ENCODE measurements at regions not wholly inside any gene's neighbourhood (a gene's known extent, or its start where the extent isn't known, plus 50 kb on each side); places are given as distances from the start of the nearest gene placed in this dataset.

DNA sequence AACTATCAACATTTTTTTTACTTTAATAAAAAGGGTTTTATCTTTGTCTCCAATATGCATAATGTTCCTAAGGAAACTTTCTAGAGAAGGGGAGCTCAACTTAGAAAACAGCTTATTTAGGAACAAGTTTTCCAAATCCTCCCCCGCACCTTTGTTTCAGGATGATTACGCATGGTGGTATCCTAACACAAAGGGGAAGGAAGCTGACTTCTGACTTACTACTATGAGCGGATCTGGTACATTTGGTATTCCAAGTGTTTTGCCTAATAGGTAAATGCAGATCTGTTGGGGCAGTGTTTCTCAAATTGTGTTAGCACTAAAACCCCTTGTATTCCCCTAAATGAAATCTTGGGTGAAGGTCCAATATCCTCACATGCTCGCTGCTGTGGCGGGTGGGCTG, 229.3 kb upstream of the KLF14 start:
- no peak for TF ChIP-seq CTCF (IDR thresholded peaks at IDR 0.05)
- no peaks in the 10 kb centered on the region for H3K9me3 ChIP-seq
- peaks cover 29 to 31% of the 10 kb centered on the region in 2 donors for H3K4me1 ChIP-seq (ENCODE audit: control insufficient read depth in 1 of 2, low read depth in 2 of 2)
- ATAC-seq (ENCODE audit: insufficient number of reproducible peaks, low FRiP score, low read depth) = no peak
- H3K4me3 ChIP-seq = no peak overlapping the region
- no peak for DNase-seq (ENCODE audit: low spot score)
- H3K27me3 ChIP-seq (replicated peaks; ENCODE audit: insufficient read depth) = no peaks in the 10 kb centered on the region
- peaks cover 8% of the 10 kb centered on the region for H3K36me3 ChIP-seq
- no peak overlapping the region for H3K27ac ChIP-seq

- H3K27ac ChIP-seq = no peak overlapping the region
- DNase-seq (ENCODE audit: low spot score) = no peak
- H3K4me1 ChIP-seq (ENCODE audit: control insufficient read depth in 1 of 2, low read depth in 2 of 2) = peaks cover 34 to 37% of the 10 kb centered on the region in 2 donors
- no peak for TF ChIP-seq CTCF (IDR thresholded peaks at IDR 0.05)
- peaks cover 8% of the 10 kb centered on the region for H3K36me3 ChIP-seq
- H3K27me3 ChIP-seq (replicated peaks; ENCODE audit: insufficient read depth) = no peaks in the 10 kb centered on the region
- no peak for ATAC-seq (ENCODE audit: insufficient number of reproducible peaks, low FRiP score, low read depth)
- no peak overlapping the region for H3K4me3 ChIP-seq
- H3K9me3 ChIP-seq = no peaks in the 10 kb centered on the region
These were observed 231.5 kb upstream of the KLF14 start for GRCh38 chr7:130965515-130965914.

- no peak for ATAC-seq (ENCODE audit: insufficient number of reproducible peaks, low FRiP score, low read depth)
- Histone ChIP-seq H3K4me3 (no peak overlapping the region), H3K27ac (no peak overlapping the region), H3K27me3 (replicated peaks; ENCODE audit: insufficient read depth) (no peaks in the 10 kb centered on the region), H3K36me3 (peaks cover 8% of the 10 kb centered on the region), H3K4me1 (ENCODE audit: control insufficient read depth in 1 of 2, low read depth in 2 of 2) (peaks cover 33 to 39% of the 10 kb centered on the region in 2 donors), H3K9me3 (no peaks in the 10 kb centered on the region)
- TF ChIP-seq CTCF (IDR thresholded peaks at IDR 0.05) = no peak
- DNase-seq (ENCODE audit: low spot score) = no peak
These were observed 232.4 kb upstream of the KLF14 start for GRCh38 chr7:130966246-130967009.

- no peak for TF ChIP-seq CTCF (IDR thresholded peaks at IDR 0.05)
- Histone ChIP-seq H3K27me3 (replicated peaks; ENCODE audit: insufficient read depth) (no peaks in the 10 kb centered on the region), H3K4me1 (ENCODE audit: control insufficient read depth in 1 of 2, low read depth in 2 of 2) (peaks cover 18 to 42% of the 10 kb centered on the region in 2 donors), H3K36me3 (peaks cover 11% of the 10 kb centered on the region), H3K4me3 (no peak overlapping the region), H3K9me3 (no peaks in the 10 kb centered on the region), H3K27ac (no peak overlapping the region)
- DNase-seq (ENCODE audit: low spot score) (no peak), ATAC-seq (ENCODE audit: insufficient number of reproducible peaks, low FRiP score, low read depth) (no peak)
These were observed 236.2 kb upstream of the KLF14 start for GRCh38 chr7:130970196-130970595.

DNA sequence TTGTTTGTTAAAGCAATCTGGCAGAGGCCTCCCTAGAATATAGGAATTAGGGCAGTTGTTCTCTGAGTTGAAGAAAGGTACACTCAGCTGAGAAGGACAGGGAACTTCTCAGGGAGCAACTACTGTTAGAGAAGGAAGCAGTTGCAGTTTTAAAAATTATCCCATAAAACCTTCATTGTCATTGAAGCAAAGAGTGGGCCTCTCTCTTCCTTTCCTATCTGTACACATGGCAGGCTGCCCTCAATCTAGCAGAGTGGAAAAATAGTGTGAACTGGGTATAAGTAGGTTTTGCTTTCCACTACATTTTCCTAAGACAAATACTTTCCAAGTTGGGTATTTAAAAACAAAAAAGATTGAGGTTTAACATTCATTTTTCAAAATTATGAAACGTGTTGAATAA, 236.7 kb upstream of the KLF14 start:
- no peaks in the 10 kb centered on the region for H3K27me3 ChIP-seq (replicated peaks; ENCODE audit: insufficient read depth)
- no peak overlapping the region for H3K27ac ChIP-seq
- no peaks in the 10 kb centered on the region for H3K9me3 ChIP-seq
- no peak for ATAC-seq (ENCODE audit: insufficient number of reproducible peaks, low FRiP score, low read depth)
- no peak overlapping the region for H3K4me3 ChIP-seq
- no peak for DNase-seq (ENCODE audit: low spot score)
- H3K36me3 ChIP-seq = peaks cover 11% of the 10 kb centered on the region
- peaks cover 18 to 45% of the 10 kb centered on the region in 2 donors for H3K4me1 ChIP-seq (ENCODE audit: control insufficient read depth in 1 of 2, low read depth in 2 of 2)
- no peak for TF ChIP-seq CTCF (IDR thresholded peaks at IDR 0.05)

Data from thoracic aorta (tissue), 2 donors.